Stimulated activated CD4-positive, alpha-beta T cell treated with anti-CD3 and anti-CD28 coated beads, Interleukin-2, amount 100 ng/mL, for 24 hours (primary cell): ENCODE measurements at regions not wholly inside any gene's neighbourhood (a gene's known extent, or its start where the extent isn't known, plus 50 kb on each side); places are given as distances from the start of the nearest gene placed in this dataset.

Source experiments
- DNase-seq, 2 donors: peaks; one replicate each; pipeline ENCODE4 v3.0.0-alpha.2; 2020

DNA sequence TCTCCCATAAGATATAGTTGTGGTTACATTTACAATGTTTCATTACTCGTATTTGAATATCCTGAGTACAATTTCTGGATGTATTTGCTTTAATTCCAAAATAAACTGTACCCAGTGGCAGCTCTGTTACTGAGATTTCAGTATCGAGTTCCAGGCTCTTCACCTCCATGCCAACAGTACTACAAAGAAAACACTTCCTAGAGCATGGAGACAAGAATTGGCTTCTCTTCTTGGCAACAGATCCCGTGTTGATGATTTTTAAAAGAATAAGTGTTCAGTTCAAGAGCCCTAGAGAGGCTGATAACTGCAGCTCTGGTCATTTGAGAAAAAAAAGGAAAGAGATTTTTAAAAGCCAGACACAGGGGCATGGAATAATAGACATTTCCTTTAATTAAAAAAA lies 302.8 kb downstream of the EFNB2 start:
- no peak for DNase-seq

GRCh38 chr13:106230450-106230849 lies 305.0 kb downstream of the EFNB2 start:
- DNase-seq = no peak

DNA sequence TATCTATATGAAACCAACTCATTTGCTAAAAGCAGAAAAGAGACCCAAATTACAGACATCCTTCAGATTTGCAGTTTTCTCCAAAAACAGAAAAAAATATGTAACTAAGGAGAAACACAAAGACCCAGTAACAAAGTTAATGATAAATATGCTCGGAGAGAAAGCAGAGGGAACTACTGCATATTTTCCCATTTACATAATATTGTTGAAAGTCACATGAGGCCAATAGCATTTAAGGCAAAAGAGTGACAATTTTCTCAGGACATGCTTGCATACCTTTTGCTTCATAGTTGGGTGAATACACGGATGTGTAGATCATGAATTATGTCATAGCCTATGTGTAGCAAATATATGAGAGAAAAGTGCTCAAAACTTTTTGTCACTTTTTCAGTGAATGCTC lies 310.3 kb downstream of the EFNB2 start:
- no peak for DNase-seq

- no peak for DNase-seq
Measured at GRCh38 chr13:106220211-106220610, 315.3 kb downstream of the EFNB2 start.

- DNase-seq = no peak
Measured at GRCh38 chr13:106213028-106213757, 322.3 kb downstream of the EFNB2 start.

DNA sequence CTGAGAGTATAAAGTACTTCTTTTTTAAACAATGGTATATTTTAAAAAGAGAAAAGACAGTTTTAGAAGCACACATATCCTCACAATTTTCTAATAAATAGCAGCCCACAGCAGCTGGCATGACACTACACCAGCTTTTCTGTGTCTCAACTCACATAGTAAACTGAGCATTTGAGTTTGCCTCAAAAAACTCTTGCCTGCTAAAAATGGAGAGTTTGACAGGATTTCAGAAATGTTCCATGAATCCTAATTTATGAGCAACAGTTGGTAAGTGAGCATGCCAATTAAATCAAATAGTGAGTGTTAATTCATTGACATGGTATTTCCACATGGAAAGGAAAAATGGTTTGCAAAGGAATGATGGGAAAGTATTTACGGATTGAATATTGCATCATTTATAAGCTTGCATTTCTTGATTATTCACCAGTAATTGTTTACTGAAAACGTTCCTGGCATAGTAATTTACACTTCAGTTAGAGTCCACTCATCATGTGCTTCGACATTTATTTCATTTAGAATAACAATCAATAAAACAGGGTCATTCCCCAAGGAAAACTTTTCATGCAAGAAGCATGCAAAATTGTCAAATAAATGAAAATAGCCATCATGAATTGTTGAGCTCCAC lies 323.0 kb downstream of the EFNB2 start:
- no peak for DNase-seq

DNA sequence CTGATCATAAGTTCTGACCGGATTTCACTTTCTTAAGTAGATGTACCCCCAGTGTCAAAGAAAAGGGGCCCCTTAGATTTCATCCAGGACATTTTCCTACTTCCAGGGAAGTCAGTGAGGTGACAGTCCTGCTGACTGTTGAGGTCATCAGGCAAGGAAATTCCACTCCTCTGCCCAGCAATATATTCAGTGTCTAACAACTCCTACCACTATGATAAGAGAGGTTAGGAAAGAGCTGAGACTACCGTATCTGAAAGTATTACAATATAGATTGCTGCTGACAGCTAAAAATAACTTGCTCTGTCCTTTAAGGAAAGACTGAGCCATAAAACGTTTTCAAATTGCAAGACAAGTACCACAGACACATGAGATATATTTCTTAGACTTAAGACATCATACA lies 325.1 kb downstream of the EFNB2 start:
- no peak for DNase-seq

- DNase-seq = no peak
Measured at GRCh38 chr13:106205871-106206270, 329.6 kb downstream of the EFNB2 start.

- DNase-seq = no peak
Measured at GRCh38 chr13:106197496-106197895, 338.0 kb downstream of the EFNB2 start.

DNA sequence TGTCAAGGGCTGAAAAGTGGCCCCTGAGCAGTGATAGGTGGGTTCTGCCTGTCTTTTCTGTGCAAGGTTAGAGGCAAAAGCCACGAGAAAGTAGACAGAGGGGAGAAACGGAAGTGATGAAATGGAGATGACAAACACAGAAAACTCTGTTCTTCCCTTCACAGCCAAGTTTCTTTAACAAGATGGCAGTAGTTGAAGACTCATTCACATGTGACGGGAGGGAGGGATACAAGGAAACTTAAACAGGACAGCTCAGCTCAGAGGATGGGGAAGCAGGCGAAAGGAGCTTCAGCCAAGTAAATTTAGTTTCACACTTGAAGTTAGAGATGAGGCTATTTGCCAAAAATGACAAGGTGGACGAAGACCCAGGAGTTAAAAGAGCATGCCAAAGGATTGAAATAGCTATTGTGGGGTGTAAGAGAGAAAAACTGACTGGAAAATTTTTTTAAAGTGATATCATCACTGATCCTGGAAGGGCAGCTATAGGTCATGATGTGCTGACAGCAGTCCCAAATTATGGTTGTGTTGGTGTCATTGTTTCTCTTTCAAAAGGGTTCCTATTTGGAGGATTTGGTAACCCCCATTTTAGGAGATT lies 347.9 kb downstream of the EFNB2 start:
- DNase-seq = no peak

DNA sequence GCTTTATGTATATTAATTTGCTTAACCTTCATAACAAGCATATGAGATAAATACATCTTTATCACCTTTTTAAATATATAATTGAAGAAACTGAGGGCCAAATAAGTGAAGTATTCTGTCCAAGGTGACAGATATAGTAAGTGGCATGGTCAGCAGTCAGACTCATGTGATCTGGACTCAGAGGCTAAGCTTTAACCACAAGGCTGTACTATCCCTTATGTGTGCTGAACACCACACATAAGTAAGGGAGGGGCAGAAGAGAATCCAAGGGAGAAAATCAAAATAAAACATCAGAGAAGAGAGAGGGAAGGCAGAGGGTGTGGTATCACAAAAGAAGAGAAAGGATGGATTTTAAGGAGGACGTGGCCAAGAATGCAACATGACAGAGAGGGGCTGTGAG lies 348.4 kb downstream of the EFNB2 start:
- DNase-seq = no peak

DNA sequence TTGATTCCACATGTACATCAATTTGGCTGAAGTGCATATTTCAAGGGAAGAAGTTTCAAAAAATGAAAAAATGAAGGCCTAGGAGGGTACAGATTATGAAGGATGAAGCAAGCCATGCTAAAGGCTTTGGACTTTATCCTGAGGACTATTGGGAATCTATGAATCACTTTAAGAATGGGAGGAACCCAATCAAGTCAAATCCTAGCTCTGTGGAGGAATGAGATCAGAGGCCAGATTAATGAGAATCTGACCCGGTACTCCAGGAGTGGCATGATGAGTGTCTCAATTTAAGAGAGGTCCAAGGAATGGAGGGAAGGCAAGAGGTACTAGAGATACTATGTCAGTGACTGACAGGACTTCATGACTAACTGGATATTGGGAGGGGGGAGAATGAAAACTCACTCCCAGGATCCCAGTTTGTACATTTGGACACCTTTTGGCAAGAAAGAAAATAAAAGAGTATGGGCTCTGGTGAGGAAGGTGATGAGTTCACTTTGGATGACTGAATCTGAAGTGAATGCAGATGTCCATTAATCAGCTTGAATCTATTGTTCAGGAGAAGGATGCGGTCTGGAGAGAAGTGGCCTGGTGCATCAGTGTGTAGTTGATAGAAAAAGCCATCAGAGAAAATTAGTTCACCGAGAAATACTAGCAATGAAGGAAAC lies 349.0 kb downstream of the EFNB2 start:
- DNase-seq = no peak

DNA sequence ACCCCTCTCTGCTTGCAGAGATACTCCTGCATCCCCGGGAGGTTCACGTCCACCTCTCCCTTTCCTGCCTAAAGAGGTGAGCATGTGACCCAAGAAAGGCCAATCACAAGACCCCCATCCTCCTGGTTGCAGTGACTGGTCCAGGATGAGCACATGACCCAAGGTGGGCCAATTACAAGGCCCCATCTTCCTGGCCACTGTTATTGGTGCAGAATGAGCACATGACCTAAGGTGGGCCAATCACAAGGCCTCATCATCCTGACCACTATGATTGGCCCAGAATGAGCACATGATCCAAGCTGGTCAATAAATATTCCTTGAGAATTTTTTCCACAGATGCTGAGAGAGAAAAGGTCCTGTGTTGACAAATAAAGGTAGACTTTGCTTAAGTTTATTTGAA lies 350.7 kb downstream of the EFNB2 start:
- no peak for DNase-seq

- no peak for DNase-seq
Measured at GRCh38 chr13:106183410-106184065, 351.9 kb downstream of the EFNB2 start.

GRCh38 chr13:106182404-106182803 lies 353.1 kb downstream of the EFNB2 start:
- DNase-seq = no peak

- DNase-seq = no peak
Measured at GRCh38 chr13:106178816-106179215, 356.6 kb downstream of the EFNB2 start.

DNA sequence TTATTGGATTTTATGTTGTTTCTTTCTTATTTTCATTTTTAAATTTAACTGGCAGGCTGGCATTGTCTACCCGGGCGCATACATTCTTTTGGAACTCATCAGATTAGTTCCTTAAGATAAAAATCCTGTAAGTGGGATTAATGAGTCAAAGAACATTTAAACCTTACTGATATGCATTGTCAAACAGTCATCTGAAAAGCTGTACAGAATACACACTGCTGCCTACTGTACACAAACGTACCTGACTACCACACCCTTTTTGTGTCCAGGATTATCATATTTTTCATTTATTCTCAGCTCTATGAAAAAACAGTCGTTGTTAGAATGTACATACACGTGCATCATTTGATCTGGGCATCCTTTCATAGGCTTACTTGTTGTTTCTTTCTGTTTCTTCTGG lies 358.3 kb downstream of the EFNB2 start:
- no peak for DNase-seq

GRCh38 chr13:106176117-106176516 lies 359.3 kb downstream of the EFNB2 start:
- no peak for DNase-seq

DNA sequence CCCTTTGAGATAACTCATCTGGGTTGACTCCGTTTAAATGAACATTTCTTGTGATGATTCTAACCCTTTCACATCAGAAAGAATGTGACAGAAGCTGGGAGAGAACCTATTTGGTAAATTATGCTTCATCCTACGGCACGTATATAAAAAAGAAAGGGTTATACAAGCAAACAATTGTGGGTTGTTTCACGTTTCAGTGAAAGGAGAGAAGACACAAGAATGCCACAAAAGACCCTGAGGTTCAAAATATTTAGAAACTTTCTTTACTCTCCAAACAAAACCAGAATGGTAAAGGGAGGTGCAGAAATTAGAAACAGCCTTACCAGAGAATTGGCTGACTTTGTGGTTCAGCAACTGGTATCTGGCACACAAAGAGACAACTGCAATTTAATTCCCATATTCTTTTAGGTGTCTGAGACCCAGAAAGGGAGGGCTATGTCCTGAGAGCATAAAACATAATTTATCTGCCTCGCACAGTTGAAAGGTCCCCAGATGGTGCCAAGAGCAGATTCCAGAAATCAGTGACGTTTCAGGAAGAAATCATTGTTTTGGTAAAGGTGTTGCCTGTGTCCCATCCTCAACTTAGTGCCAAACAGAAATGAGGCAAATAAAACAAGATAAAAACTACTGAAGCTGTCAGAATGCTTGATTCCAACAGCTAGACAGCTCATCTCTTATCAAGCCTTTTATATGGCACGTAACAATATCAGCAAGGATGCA lies 361.4 kb downstream of the EFNB2 start:
- DNase-seq = no peak

GRCh38 chr13:106173346-106173745 lies 362.1 kb downstream of the EFNB2 start:
- no peak for DNase-seq

DNA sequence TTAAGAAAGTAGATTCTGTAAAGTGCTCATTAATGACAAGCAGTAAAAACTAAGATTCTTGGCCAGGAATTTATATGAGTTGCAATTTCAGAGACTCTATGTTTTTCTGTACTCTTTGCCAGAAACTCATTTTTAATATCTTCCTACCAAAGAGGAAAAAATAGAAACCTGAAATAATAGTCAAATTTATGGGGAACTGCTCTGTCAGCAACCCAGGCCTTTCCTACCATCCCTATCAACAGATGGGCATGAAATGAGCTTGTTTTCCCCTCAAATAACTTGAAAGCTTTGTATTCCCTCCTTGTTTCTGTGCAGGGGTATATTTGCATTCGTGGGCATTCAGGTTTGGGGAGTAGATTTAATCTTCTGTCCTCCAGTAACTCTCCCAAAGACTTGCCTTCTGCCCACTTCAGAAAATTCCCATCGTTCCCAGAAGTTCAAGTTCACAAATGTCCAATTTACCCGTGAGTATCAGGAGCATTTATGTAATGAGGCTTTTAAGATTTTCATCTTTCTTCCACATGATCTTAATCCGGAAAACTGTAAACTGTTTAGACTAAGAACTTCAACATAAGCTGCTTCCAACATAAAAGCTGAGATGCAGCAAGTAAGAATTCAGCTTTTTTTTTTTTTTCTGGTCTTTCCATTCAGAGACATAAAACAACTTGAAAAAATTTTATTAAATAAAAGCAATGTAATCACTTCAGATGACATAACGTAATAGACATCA lies 363.1 kb downstream of the EFNB2 start:
- no peak for DNase-seq

DNA sequence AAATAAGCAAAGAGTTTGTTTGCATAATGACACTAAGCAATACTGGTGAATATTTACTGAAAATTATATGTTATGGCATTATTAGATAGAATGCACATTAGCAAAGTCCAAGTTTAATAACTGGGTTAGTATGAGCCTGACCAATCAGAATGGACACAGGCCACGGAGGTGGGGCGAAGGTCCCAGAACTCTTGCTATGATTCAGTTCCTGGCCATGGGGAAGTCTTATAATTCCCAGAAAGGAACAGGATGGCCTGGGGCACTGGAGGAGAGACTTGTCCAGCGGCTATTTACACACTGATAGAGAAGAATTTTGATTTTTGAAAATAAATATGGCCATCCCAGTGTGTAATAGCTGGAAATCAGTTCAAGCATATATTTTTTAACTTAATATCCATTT lies 372.0 kb downstream of the EFNB2 start:
- DNase-seq = no peak
